ENCODE measurements at regions not wholly inside any gene's neighbourhood (a gene's known extent, or its start where the extent isn't known, plus 50 kb on each side); places are given as distances from the start of the nearest gene placed in this dataset.
A peak's percentile ranks its signal among the peaks of the same experiment; 100 is the strongest.
"Not testable (repeated sequence)": the region's sequence is repeated elsewhere in the genome, so short reads cannot be mapped to it uniquely, and the experiment has no call there.

DNA sequence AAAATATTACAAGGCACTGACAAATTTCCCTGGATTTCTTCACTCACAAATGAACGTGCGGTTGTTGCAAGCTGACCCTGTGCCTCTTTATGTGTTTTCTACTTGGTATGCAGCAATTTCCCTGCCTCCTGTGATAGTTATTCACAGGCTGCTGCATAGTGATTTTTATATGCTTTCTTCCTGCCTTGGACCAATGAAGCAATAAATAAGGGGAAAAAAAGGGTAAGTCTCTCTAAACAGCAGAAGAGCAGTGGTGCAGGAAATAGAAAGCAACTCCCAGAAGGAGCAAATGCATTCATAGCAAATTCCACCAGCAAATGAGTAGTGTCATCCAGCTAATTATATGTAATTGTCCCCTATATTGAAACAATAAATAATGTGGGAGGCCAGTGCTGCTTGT, 737.9 kb downstream of the GALC start:
- no peak for DNase-seq (ENCODE audit: low read depth)
- TF ChIP-seq, protein P1, sequence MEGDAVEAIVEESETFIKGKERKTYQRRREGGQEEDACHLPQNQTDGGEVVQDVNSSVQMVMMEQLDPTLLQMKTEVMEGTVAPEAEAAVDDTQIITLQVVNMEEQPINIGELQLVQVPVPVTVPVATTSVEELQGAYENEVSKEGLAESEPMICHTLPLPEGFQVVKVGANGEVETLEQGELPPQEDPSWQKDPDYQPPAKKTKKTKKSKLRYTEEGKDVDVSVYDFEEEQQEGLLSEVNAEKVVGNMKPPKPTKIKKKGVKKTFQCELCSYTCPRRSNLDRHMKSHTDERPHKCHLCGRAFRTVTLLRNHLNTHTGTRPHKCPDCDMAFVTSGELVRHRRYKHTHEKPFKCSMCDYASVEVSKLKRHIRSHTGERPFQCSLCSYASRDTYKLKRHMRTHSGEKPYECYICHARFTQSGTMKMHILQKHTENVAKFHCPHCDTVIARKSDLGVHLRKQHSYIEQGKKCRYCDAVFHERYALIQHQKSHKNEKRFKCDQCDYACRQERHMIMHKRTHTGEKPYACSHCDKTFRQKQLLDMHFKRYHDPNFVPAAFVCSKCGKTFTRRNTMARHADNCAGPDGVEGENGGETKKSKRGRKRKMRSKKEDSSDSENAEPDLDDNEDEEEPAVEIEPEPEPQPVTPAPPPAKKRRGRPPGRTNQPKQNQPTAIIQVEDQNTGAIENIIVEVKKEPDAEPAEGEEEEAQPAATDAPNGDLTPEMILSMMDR (IDR thresholded peaks at IDR 0.05; ENCODE audit: control insufficient read depth, extremely low read depth, insufficient read depth), result no peak

DNA sequence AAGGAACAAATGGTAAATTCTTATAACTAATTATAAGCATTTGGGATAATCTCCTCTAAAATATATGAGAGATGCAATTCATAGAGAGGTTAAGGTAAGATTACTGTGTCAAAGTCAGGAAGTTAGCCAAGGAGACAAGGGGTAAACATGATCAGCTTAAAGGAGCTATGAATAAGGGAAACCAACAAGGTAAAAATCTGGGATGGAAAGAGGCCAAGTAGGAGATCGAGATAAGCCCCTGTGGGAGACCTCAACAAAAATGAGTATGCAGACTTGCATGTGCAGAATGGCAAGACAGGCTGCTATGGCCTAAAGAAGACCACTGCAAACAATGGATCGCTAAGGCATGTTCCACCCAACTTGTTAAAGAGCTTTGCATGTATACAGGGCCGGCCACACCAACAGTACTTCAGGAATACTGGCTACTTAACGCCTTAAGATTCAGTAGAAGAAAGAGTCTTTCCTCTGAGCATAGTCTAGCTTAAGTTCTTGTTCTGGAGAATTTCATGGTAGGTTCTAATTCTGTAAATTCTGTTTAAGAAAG, 738.6 kb downstream of the GALC start:
- DNase-seq (ENCODE audit: low read depth), result no peak
- TF ChIP-seq, protein P1 (IDR thresholded peaks at IDR 0.05; ENCODE audit: control insufficient read depth, extremely low read depth, insufficient read depth), result no peak

More for the DNA sequence above, 737.9 kb downstream of the GALC start:
- H3K4me3 ChIP-seq (ENCODE audit: low read depth, low read length), result no peak overlapping the region

DNA sequence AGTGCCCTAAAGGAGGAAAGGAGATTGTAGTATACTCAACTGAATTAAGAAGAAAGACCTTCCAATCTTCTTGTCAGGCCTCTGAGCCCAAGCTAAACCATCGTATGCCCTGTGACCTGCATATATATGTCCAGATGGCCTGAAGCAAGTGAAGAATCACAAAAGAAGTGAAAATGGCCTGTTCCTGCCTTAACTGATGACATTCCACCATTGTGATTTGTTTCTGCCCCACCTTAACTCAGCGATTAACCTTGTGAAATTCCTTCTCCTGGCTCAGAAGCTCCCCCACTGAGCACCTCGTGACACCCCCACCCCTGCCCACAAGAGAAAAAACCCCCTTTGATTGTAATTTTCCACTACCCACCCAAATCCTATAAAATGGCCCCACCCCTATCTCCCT, 739.2 kb downstream of the GALC start:
- DNase-seq (ENCODE audit: low read depth); H3K4me3 ChIP-seq (ENCODE audit: low read depth, low read length): not testable (repeated sequence)

More for the DNA sequence above, 738.6 kb downstream of the GALC start:
- no peak overlapping the region for H3K4me3 ChIP-seq (ENCODE audit: low read depth, low read length)

DNA sequence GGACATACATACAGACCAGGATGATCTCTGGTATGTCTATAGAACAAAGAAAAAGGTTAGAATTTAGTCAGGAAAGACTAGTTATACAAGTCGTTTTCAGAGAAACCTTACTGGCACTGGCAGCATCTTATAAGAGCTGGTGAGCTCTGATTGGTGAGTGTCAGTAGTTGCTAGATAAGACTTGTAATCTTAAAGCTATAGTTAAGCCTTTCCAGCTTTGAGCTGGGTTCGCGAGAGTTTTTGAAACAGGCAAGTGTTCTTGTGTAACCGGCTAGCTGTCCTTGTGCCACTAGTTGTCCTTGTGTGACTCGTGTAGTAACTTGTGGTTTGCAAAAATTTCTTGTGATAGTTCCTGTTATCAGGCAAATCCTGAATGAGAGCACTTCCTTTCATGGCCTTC, 740.9 kb downstream of the GALC start:
- TF ChIP-seq, protein P1 (IDR thresholded peaks at IDR 0.05; ENCODE audit: control insufficient read depth, extremely low read depth, insufficient read depth), result no peak
- no peak overlapping the region for H3K4me3 ChIP-seq (ENCODE audit: low read depth, low read length)
- DNase-seq (ENCODE audit: low read depth), result peak; percentile 11

DNA sequence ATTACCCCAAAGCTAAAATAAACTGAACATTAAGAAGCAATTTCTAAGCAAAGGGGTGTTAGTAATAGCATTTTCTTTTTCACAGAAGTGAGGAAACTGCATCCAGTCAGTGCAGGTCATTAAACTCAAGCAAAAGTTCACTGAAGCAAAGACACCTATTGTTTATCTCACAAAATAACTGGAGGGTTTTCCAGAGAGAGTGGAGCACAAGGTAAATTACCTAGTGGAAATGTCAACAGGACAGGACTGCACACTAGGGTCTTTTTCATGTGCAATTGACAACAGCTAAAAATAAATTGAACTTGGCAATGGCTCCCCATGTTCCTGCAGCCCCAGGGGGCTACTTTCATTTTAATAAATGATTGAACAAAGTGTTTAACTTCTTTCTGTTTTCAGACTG, 742.0 kb downstream of the GALC start:
- TF ChIP-seq, protein P1 (IDR thresholded peaks at IDR 0.05; ENCODE audit: control insufficient read depth, extremely low read depth, insufficient read depth), result no peak
- no peak overlapping the region for H3K4me3 ChIP-seq (ENCODE audit: low read depth, low read length)
- no peak for DNase-seq (ENCODE audit: low read depth)

DNA sequence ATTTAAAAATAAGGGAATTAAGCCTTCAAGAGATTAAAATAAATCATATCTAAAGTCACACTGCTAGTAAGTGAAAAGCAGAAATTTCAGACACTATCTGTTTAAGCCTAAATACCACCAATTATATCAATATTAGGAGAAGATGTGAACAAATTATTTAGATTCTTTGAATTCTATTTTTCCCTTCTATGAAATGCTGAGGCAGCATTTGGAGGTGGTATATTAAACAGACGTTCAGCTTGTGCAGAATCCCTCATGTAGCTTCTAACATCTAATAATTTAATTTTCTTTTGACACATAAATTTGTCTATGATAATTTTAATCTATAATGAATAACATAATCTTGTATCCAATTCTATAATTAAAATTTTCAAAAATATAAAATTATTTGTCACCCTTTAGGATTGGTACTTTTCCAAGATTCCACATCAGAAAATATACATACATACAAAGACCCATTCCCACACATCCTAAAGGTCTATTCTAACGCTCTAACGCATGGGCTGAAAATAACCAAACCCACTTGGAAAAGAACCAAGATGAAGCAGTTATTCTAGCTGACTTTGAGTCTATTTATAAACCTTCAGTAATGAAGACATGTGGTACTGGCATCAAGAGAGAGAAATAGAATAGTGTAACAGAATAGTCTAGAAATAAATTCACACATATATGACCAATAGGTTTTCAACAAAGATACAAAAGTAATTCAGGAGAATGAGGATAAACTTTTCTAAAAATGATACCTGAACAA, 751.8 kb downstream of the GALC start:
- DNase-seq (ENCODE audit: low read depth), result no peak
- TF ChIP-seq, protein P1 (IDR thresholded peaks at IDR 0.05; ENCODE audit: control insufficient read depth, extremely low read depth, insufficient read depth), result no peak
- H3K4me3 ChIP-seq (ENCODE audit: low read depth, low read length), result no peak overlapping the region

DNA sequence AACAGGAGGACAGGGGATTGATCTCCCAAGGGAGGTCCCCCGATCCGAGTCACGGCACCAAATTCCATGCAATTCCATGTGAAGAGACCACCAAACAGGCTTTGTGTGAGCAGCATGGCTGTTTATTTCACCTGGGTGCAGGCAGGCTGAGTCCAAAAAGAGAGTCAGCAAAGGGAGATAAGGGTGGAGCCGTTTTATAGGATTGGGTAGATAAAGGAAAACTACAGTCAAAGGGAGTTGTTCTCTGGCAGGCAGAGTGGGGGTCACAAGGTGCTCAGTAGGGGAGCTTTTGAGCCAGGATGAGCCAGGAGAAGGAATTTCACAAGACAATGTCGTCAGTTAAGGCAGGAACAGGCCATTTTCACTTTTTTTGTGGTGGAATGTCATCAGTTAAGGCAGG, 752.7 kb downstream of the GALC start:
- not testable (repeated sequence) for H3K4me3 ChIP-seq (ENCODE audit: low read depth, low read length); DNase-seq (ENCODE audit: low read depth)

DNA sequence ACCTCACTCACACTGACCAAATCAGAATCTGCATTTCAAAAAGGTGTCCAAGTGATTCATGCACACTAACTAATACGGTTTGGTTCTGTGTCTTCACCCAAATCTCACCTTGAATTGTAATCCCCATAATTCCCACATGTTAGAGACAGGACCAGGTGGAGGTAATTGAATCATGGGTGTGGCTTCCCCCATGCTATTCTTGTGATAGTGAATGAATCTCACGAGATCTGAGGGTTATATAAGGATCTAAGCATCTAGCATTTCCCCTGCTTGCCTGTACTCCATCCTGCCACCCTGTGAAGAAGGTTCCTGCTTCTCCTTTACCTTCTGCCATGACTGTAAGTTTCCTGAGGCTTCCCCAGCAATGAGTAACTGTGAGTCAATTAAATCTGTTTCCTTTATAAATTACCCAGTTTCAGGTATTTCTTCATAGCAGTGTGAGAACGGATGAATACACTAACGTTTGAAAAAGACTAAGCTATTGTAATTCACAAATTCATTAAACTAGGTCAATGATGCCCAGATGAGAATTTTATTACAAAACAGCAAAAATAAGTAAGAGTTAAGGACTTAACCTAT, 759.1 kb downstream of the GALC start:
- no peak overlapping the region for H3K4me3 ChIP-seq (ENCODE audit: low read depth, low read length)
- DNase-seq (ENCODE audit: low read depth), result no peak
- TF ChIP-seq, protein P1 (IDR thresholded peaks at IDR 0.05; ENCODE audit: control insufficient read depth, extremely low read depth, insufficient read depth), result no peak
